H4 (cell line): ENCODE measurements at regions not wholly inside any gene's neighbourhood (a gene's known extent, or its start where the extent isn't known, plus 50 kb on each side); places are given as distances from the start of the nearest gene placed in this dataset.
"Not testable (repeated sequence)": the region's sequence is repeated elsewhere in the genome, so short reads cannot be mapped to it uniquely, and the experiment has no call there.

Source experiments
- DNase-seq: peaks from one replicate; pipeline ENCODE4 v3.0.0-alpha.2; 2015; ENCODE audit warnings: low spot score

- DNase-seq, result no peak
Measured at GRCh38 chr20:29427201-29428060, 1830.0 kb upstream of the DEFB115 start.

- DNase-seq, result no peak
Measured at GRCh38 chr20:29430531-29430930, 1826.9 kb upstream of the DEFB115 start.

- DNase-seq, result not testable (repeated sequence)
Measured at GRCh38 chr20:29440721-29441120, 1816.7 kb upstream of the DEFB115 start.

- peak; percentile 65 for DNase-seq
Measured at GRCh38 chr20:29443206-29443781, 1814.2 kb upstream of the DEFB115 start.

GRCh38 chr20:29443819-29444218 lies 1813.6 kb upstream of the DEFB115 start:
- DNase-seq, result no peak

GRCh38 chr20:29445050-29445907 lies 1812.2 kb upstream of the DEFB115 start:
- DNase-seq, result peak; percentile 84

GRCh38 chr20:29447517-29448484 lies 1809.7 kb upstream of the DEFB115 start:
- not testable (repeated sequence) for DNase-seq

- no peak for DNase-seq
Measured at GRCh38 chr20:29448806-29449470, 1808.5 kb upstream of the DEFB115 start.

GRCh38 chr20:29452186-29452585 lies 1805.3 kb upstream of the DEFB115 start:
- DNase-seq, result no peak

GRCh38 chr20:29456987-29457693 lies 1800.3 kb upstream of the DEFB115 start:
- peak; percentile 72 for DNase-seq

- no peak for DNase-seq
Measured at GRCh38 chr20:29472606-29473005, 1784.9 kb upstream of the DEFB115 start.

GRCh38 chr20:29492840-29493239 lies 1764.6 kb upstream of the DEFB115 start:
- DNase-seq, result not testable (repeated sequence)

GRCh38 chr20:29496767-29497166 lies 1760.7 kb upstream of the DEFB115 start:
- DNase-seq, result not testable (repeated sequence)

GRCh38 chr20:29497261-29497671 lies 1760.2 kb upstream of the DEFB115 start:
- DNase-seq, result peak; percentile 79

- DNase-seq, result not testable (repeated sequence)
Measured at GRCh38 chr20:29497684-29498083, 1759.8 kb upstream of the DEFB115 start.

GRCh38 chr20:29500738-29501137 lies 1756.7 kb upstream of the DEFB115 start:
- not testable (repeated sequence) for DNase-seq

- DNase-seq, result not testable (repeated sequence)
Measured at GRCh38 chr20:29514634-29515033, 1742.8 kb upstream of the DEFB115 start.

- not testable (repeated sequence) for DNase-seq
Measured at GRCh38 chr20:29516847-29517246, 1740.6 kb upstream of the DEFB115 start.

- not testable (repeated sequence) for DNase-seq
Measured at GRCh38 chr20:29519610-29520241, 1737.7 kb upstream of the DEFB115 start.
